Neural cell (in vitro differentiated cells): ENCODE measurements at regions not wholly inside any gene's neighbourhood (a gene's known extent, or its start where the extent isn't known, plus 50 kb on each side); places are given as distances from the start of the nearest gene placed in this dataset.

Experiments
- H2AFZ ChIP-seq: fragments of 200-600, 300-800 bp; sonication (generic), shearing (Covaris generic); 2 replicates; pipeline ENCODE4 v1.6.0; 2014; ENCODE audit warnings: low read depth, mild to moderate bottlenecking, antibody characterized with exemption, low read length, moderate library complexity
- H3F3A ChIP-seq: fragments of 200-600 bp; shearing (Covaris generic); 2 replicates; pipeline ENCODE4 v1.6.1; 2016; ENCODE audit warnings: mild to moderate bottlenecking, moderate library complexity, mixed read lengths, antibody characterized with exemption, low read length; ENCODE audit not compliant: insufficient read depth, poor library complexity, severe bottlenecking
- H3K27ac ChIP-seq: fragments of 200-600, 300-800 bp; sonication (generic), shearing (Covaris generic); 2 replicates; pipeline ENCODE4 v1.5.1; 2014; ENCODE audit warnings: mild to moderate bottlenecking, low read length, moderate library complexity
- H3K27me3 ChIP-seq: fragments of 300-800, 200-600 bp; sonication (generic), shearing (Covaris generic); 2 replicates; pipeline ENCODE4 v1.6.0; 2014; ENCODE audit warnings: mild to moderate bottlenecking, low read depth, low read length, moderate library complexity; ENCODE audit not compliant: insufficient read depth
- H3K36me3 ChIP-seq: fragments of 300-800, 200-600 bp; sonication (generic), shearing (Covaris generic); 2 replicates; pipeline ENCODE4 v1.5.1; 2014; ENCODE audit warnings: mild to moderate bottlenecking, antibody characterized with exemption, low read length, moderate library complexity; ENCODE audit not compliant: insufficient read depth
- H3K4me2 ChIP-seq: fragments of 300-800, 200-600 bp; sonication (generic), shearing (Covaris generic); 2 replicates; pipeline ENCODE4 v1.6.0; 2014; ENCODE audit warnings: mild to moderate bottlenecking, low read length
- H3K4me3 ChIP-seq: fragments of 300-800, 200-600 bp; sonication (generic), shearing (Covaris generic); 2 replicates; pipeline ENCODE4 v1.5.1; 2014; ENCODE audit warnings: mild to moderate bottlenecking, low read length, moderate library complexity
- H3K79me2 ChIP-seq: fragments of 200-600 bp; shearing (Covaris generic); replicated peaks from 2 replicates; pipeline ENCODE4 v1.6.0; 2014; ENCODE audit warnings: mild to moderate bottlenecking, low read length, moderate library complexity; ENCODE audit not compliant: insufficient read depth
- H3K9ac ChIP-seq: fragments of 300-800, 200-600 bp; sonication (generic), shearing (Covaris generic); 2 replicates; pipeline ENCODE4 v1.6.1; 2016; ENCODE audit warnings: mild to moderate bottlenecking, low read length, mixed read lengths
- H3K9me2 ChIP-seq: fragments of 200-600 bp; shearing (Covaris generic); 2 replicates; pipeline ENCODE4 v1.6.1; 2016; ENCODE audit warnings: mild to moderate bottlenecking, low read length, mixed read lengths; ENCODE audit not compliant: insufficient read depth
- H3K9me3 ChIP-seq: fragments of 200-600, 300-800 bp; sonication (generic), shearing (Covaris generic); 2 replicates; pipeline ENCODE4 v1.6.1; 2016; ENCODE audit warnings: mild to moderate bottlenecking, mixed run types, low read length, moderate library complexity, mixed read lengths
- H4K20me1 ChIP-seq: fragments of 200-600 bp; shearing (Covaris generic); 2 replicates; pipeline ENCODE4 v1.6.1; 2016; ENCODE audit warnings: mild to moderate bottlenecking, mixed run types; ENCODE audit not compliant: insufficient read depth
- EP300 ChIP-seq: fragments of 450-650 bp; conservative IDR thresholded peaks from 2 replicates; pipeline ENCODE4 v1.6.1; 2014; ENCODE audit warnings: antibody characterized with exemption, mild to moderate bottlenecking, moderate library complexity; ENCODE audit not compliant: poor library complexity, severe bottlenecking
- EZH2 ChIP-seq: fragments of 200-600, 300-800 bp; shearing (Covaris generic), sonication (generic); IDR thresholded peaks from 2 replicates; pipeline ENCODE4 v1.6.1; 2014; ENCODE audit warnings: antibody characterized with exemption, low read length, borderline replicate concordance, mild to moderate bottlenecking; ENCODE audit not compliant: insufficient read depth, poor library complexity, severe bottlenecking
- MXI1 ChIP-seq: fragments of 450-650 bp; conservative IDR thresholded peaks from 2 replicates; pipeline ENCODE4 v1.6.1; 2014; ENCODE audit warnings: antibody characterized with exemption, mild to moderate bottlenecking; ENCODE audit not compliant: poor library complexity, severe bottlenecking
- POLR2AphosphoS5 ChIP-seq: IDR thresholded peaks from 2 replicates; pipeline ENCODE4 v1.6.1; 2012
- RAD21 ChIP-seq: fragments of 450-650 bp; conservative IDR thresholded peaks from 2 replicates; pipeline ENCODE4 v1.6.1; 2014; ENCODE audit warnings: antibody characterized with exemption, mild to moderate bottlenecking, moderate library complexity
- SMC3 ChIP-seq: fragments of 450-650 bp; conservative IDR thresholded peaks from 2 replicates; pipeline ENCODE4 v1.6.1; 2014; ENCODE audit warnings: antibody characterized with exemption, mild to moderate bottlenecking, moderate library complexity; ENCODE audit not compliant: poor library complexity
- TAF1 ChIP-seq: IDR thresholded peaks from 2 replicates; pipeline ENCODE4 v1.6.1; 2012; ENCODE audit warnings: low read depth
- TF ChIP-seq, protein P1 (sequence below): fragments of 450-650 bp; IDR thresholded peaks from 2 replicates; pipeline ENCODE4 v1.5.1; 2014; ENCODE audit warnings: antibody characterized with exemption, mild to moderate bottlenecking, moderate library complexity; ENCODE audit not compliant: poor library complexity, severe bottlenecking
- TF ChIP-seq, protein P2 (sequence below): IDR thresholded peaks from 2 replicates; pipeline ENCODE4 v1.6.1; 2012; ENCODE audit warnings: borderline replicate concordance

DNA sequence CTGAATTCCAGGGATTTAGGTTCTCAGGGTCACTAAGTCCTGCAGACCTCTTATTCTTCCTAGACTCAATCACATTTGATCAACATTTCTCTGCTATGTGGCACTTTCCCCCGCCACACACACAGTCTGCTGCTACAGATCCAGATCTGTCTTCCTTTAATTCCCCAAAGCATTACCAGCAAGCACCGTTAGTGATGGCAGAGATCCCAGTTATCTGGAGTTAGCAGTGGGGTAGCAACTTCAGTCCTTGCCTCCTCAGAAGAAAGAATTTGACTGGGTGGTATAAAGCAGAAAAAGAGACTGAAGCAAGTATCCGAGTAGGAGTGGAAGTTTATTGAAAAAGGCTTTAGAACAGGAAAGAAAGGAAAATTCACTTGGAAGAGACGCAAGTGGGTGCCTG, 100.4 kb upstream of the ETV3 start:
- no peaks in the 10 kb centered on the region for H3F3A ChIP-seq
- no peaks in the 10 kb centered on the region for H3K79me2 ChIP-seq
- TF ChIP-seq, protein P1, sequence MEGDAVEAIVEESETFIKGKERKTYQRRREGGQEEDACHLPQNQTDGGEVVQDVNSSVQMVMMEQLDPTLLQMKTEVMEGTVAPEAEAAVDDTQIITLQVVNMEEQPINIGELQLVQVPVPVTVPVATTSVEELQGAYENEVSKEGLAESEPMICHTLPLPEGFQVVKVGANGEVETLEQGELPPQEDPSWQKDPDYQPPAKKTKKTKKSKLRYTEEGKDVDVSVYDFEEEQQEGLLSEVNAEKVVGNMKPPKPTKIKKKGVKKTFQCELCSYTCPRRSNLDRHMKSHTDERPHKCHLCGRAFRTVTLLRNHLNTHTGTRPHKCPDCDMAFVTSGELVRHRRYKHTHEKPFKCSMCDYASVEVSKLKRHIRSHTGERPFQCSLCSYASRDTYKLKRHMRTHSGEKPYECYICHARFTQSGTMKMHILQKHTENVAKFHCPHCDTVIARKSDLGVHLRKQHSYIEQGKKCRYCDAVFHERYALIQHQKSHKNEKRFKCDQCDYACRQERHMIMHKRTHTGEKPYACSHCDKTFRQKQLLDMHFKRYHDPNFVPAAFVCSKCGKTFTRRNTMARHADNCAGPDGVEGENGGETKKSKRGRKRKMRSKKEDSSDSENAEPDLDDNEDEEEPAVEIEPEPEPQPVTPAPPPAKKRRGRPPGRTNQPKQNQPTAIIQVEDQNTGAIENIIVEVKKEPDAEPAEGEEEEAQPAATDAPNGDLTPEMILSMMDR, result no peak
- TF ChIP-seq MXI1 (no peak), EP300 (no peak), EZH2 (no peak), RAD21 (no peak), POLR2AphosphoS5 (no peak), TAF1 (no peak), SMC3 (no peak)
- TF ChIP-seq, protein P2, sequence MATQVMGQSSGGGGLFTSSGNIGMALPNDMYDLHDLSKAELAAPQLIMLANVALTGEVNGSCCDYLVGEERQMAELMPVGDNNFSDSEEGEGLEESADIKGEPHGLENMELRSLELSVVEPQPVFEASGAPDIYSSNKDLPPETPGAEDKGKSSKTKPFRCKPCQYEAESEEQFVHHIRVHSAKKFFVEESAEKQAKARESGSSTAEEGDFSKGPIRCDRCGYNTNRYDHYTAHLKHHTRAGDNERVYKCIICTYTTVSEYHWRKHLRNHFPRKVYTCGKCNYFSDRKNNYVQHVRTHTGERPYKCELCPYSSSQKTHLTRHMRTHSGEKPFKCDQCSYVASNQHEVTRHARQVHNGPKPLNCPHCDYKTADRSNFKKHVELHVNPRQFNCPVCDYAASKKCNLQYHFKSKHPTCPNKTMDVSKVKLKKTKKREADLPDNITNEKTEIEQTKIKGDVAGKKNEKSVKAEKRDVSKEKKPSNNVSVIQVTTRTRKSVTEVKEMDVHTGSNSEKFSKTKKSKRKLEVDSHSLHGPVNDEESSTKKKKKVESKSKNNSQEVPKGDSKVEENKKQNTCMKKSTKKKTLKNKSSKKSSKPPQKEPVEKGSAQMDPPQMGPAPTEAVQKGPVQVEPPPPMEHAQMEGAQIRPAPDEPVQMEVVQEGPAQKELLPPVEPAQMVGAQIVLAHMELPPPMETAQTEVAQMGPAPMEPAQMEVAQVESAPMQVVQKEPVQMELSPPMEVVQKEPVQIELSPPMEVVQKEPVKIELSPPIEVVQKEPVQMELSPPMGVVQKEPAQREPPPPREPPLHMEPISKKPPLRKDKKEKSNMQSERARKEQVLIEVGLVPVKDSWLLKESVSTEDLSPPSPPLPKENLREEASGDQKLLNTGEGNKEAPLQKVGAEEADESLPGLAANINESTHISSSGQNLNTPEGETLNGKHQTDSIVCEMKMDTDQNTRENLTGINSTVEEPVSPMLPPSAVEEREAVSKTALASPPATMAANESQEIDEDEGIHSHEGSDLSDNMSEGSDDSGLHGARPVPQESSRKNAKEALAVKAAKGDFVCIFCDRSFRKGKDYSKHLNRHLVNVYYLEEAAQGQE, result no peak
- no peak overlapping the region for H3K4me3 ChIP-seq
- no peak overlapping the region for H3K4me2 ChIP-seq
- H3K9ac ChIP-seq, result no peak overlapping the region
- no peaks in the 10 kb centered on the region for H3K27me3 ChIP-seq
- no peak overlapping the region for H3K27ac ChIP-seq
- no peaks in the 10 kb centered on the region for H3K36me3 ChIP-seq
- H3K9me3 ChIP-seq, result no peaks in the 10 kb centered on the region
- no peak overlapping the region for H2AFZ ChIP-seq
- no peaks in the 10 kb centered on the region for H3K9me2 ChIP-seq
- no peaks in the 10 kb centered on the region for H4K20me1 ChIP-seq

DNA sequence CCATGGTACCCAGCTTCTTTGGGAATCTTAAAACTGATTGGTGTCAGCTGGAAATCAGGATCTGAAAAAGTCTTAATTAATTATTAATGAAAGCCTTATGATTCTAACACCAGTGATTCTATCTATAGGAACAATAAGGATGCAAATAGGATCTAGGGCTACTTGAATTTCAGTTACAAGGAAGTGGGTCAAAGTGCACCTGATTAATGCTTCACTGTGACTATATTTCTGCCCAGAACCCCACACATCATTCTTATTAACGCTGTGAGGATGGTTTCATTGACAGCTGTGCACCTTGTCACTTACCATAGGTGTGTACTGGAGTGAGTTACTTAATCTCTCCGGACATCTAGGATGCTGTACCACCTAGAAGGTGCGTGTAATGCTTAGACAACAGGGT, 99.8 kb upstream of the ETV3 start:
- Histone ChIP-seq H2AFZ (no peak overlapping the region), H3K79me2 (no peaks in the 10 kb centered on the region), H3K9me2 (no peaks in the 10 kb centered on the region), H3K9me3 (no peaks in the 10 kb centered on the region), H3K4me3 (no peak overlapping the region), H3K27me3 (no peaks in the 10 kb centered on the region), H3K4me2 (no peak overlapping the region), H3K9ac (no peak overlapping the region), H3K27ac (no peak overlapping the region), H3F3A (no peaks in the 10 kb centered on the region), H4K20me1 (no peaks in the 10 kb centered on the region), H3K36me3 (no peaks in the 10 kb centered on the region)
- TF ChIP-seq RAD21, result no peak
- TF ChIP-seq EZH2, result no peak
- TF ChIP-seq EP300, result no peak
- TF ChIP-seq, protein P2, result no peak
- TF ChIP-seq MXI1, result no peak
- no peak for TF ChIP-seq SMC3
- TF ChIP-seq POLR2AphosphoS5, result no peak
